Immature natural killer cell (primary cell): ENCODE measurements at regions not wholly inside any gene's neighbourhood (a gene's known extent, or its start where the extent isn't known, plus 50 kb on each side); places are given as distances from the start of the nearest gene placed in this dataset.

Experiments
- DNase-seq, 3 donors: peaks; one replicate each; pipeline ENCODE4 v3.0.0; 2022; ENCODE audit warnings: mixed read lengths in 1 of 3
- H3K27ac Mint-ChIP-seq, 6 donors: one replicate each; pipeline ENCODE4 v1.8.0; 2020; ENCODE audit warnings: mixed read lengths in 6 of 6, mild to moderate bottlenecking in 5 of 6, inconsistent platforms in 4 of 6, moderate library complexity in 3 of 6
- H3K27me3 Mint-ChIP-seq, 3 donors: one replicate each; pipeline ENCODE4 v1.8.0; 2020 to 2021; ENCODE audit warnings: low read depth in 3 of 3, mild to moderate bottlenecking in 3 of 3, mixed read lengths in 3 of 3, moderate library complexity in 3 of 3, inconsistent platforms in 1 of 3
- H3K36me3 Mint-ChIP-seq, 3 donors: one replicate each; pipeline ENCODE4 v1.8.0; 2020; ENCODE audit warnings: mixed read lengths in 3 of 3, inconsistent platforms in 2 of 3, mild to moderate bottlenecking in 2 of 3
- H3K4me1 Mint-ChIP-seq, 2 donors: one replicate each; pipeline ENCODE4 v1.8.0; 2020; ENCODE audit warnings: inconsistent platforms in 2 of 2, mild to moderate bottlenecking in 2 of 2, mixed read lengths in 2 of 2, moderate library complexity in 1 of 2
- H3K4me3 Mint-ChIP-seq, 5 donors: one replicate each; pipeline ENCODE4 v1.8.0; 2020; ENCODE audit warnings: mild to moderate bottlenecking in 5 of 5, mixed read lengths in 5 of 5, inconsistent platforms in 3 of 5, moderate library complexity in 3 of 5
- H3K9me3 Mint-ChIP-seq, 6 donors: one replicate each; pipeline ENCODE4 v1.8.0; 2020; ENCODE audit warnings: mild to moderate bottlenecking in 6 of 6, mixed read lengths in 6 of 6, inconsistent platforms in 4 of 6, moderate library complexity in 3 of 6

DNA sequence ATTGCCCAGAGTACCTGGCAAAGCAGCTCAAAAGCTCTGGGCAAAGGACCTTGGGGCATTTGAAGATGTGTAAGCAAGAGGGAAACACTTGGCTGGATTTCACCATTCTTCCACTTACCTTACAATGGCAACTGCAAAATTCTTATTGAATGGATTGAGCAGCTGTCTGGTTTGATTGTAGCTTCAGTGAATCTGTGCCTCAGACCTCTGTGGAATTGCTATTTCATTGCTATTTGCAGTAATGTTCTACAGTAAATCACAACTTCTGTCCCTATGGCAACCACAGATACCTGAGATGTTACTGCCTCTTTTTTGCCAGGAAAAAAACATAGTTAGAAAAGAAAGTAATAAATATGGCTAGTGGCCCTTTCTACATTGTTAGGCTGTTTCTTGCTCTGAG, 519.5 kb downstream of the SUCLA2 start:
- H3K4me3 Mint-ChIP-seq, result no peak overlapping the region
- no peaks in the 10 kb centered on the region for H3K4me1 Mint-ChIP-seq
- peaks cover 0 to 2% (median 0%) of the 10 kb centered on the region in 3 donors for H3K27me3 Mint-ChIP-seq
- no peaks in the 10 kb centered on the region for H3K36me3 Mint-ChIP-seq
- H3K9me3 Mint-ChIP-seq, result peaks cover 0 to 6% (median 4%) of the 10 kb centered on the region in 6 donors
- no peak overlapping the region for H3K27ac Mint-ChIP-seq
- no peak for DNase-seq

DNA sequence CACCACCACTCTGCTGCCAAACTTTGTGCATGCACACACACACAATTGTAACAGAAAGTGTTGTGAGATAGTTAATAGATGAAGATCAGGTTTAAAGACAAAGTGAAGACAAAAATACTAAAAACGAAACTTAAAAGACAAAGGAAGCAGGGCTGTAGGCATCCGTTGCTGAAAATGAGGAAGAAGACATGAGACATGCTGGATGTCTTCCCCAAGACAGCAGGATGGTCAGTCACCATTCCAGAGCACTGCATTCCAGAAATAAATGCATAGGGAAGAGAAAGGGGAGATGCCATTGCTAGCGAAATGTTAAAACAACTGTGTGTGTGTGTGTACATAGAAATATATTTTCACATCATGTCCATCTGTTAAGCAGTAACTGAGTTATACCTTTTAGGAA, 520.1 kb downstream of the SUCLA2 start:
- Mint-ChIP-seq H3K36me3 (no peaks in the 10 kb centered on the region), H3K4me3 (no peak overlapping the region), H3K27ac (no peak overlapping the region), H3K4me1 (no peaks in the 10 kb centered on the region), H3K9me3 (peaks cover 0 to 6% (median 2%) of the 10 kb centered on the region in 6 donors), H3K27me3 (peaks cover 0 to 2% (median 0%) of the 10 kb centered on the region in 3 donors)
- no peak for DNase-seq

DNA sequence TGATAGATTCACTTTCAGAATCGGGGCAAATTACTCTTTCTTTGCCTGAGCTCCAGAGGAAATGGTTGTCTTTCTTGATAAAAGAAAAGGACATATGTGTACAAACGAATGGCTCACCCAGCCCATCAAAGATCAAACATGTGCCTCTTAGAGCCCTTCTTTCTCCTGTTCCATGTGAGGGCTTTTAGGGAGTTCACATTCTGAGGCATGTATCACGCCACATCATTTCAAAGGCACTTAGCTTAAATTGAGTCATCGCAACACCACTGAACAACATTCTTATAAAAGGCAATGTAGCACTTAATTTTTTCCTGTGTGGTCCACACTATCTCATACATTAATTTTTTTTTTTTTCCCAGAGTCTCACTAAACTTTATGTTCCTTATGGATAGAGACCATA, 521.0 kb downstream of the SUCLA2 start:
- no peak for DNase-seq
- Mint-ChIP-seq H3K4me1 (no peaks in the 10 kb centered on the region), H3K4me3 (no peak overlapping the region), H3K27me3 (peaks cover 0 to 2% (median 0%) of the 10 kb centered on the region in 3 donors), H3K36me3 (no peaks in the 10 kb centered on the region), H3K27ac (no peak overlapping the region), H3K9me3 (peaks cover 0 to 6% (median 2%) of the 10 kb centered on the region in 6 donors)

DNA sequence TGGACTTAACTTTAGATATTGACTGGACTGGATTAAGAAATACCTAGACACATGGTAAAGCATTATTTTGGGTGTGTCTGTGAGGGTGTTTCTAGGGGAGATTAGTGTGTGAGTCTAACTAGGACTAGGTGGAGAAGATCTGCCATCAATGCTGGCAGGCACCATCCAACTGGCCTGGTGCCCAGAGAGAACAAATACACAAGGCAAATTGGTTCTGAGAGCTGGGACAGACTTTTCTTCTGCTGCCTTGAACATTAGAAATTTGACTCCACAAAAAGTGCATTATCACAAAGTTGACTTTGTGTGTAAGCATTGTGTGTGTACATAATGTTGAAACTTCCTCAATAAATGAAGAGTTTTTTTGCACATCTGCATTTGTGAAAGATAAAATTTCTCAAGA, 522.1 kb downstream of the SUCLA2 start:
- Mint-ChIP-seq H3K9me3 (peaks cover 0 to 8% (median 2%) of the 10 kb centered on the region in 6 donors), H3K4me1 (no peaks in the 10 kb centered on the region), H3K36me3 (no peaks in the 10 kb centered on the region), H3K27me3 (no peaks in the 10 kb centered on the region), H3K27ac (no peak overlapping the region), H3K4me3 (no peak overlapping the region)
- no peak for DNase-seq

DNA sequence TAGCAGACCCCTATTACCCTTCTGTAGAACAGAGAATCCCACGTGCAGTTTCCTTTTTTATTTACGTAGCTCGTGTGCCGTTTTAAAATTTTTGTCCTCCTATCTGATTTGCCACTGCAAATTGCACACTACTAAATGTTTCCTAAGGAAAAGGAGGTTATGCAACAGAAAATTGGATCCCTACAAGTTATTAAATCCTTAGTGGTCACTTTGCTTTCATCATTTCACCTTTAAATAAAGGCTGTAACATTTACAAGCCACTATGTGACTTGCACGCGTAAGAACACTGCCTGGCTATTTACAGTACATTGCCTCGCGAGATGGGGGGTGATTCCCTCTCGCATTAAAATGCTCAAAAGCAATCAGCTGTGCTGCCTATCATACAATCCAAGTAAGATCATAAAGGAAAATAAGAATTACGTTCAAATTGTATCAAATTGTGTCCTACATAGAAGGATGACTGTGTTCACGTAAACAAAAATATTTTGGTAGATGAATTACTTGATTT, 525.6 kb downstream of the SUCLA2 start:
- Mint-ChIP-seq H3K4me1 (no peaks in the 10 kb centered on the region), H3K36me3 (no peaks in the 10 kb centered on the region), H3K4me3 (no peak overlapping the region), H3K27ac (no peak overlapping the region), H3K9me3 (peaks cover 0 to 12% (median 1%) of the 10 kb centered on the region in 6 donors), H3K27me3 (peaks cover 0 to 2% (median 0%) of the 10 kb centered on the region in 3 donors)
- DNase-seq, result no peak

DNA sequence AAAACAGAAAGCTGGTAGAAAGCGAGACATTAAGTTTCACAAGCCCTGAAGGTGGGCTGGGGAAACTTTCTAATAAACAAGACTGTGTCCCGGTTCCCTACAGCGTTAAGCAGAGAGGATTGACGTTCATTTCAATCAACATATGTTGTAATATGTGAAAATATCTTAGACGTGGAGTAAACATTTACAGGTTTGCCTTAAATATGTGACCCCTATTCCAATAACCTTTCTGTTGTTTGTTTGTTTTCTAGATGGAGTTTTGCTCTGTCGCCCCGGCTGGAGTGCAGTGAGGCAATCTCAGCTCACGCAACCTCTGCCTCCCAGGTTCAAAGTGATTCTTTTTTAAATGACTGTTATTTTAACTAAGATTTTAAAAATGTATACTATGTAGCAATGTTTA, 526.2 kb downstream of the SUCLA2 start:
- no peak overlapping the region for H3K27ac Mint-ChIP-seq
- H3K36me3 Mint-ChIP-seq, result no peaks in the 10 kb centered on the region
- peaks cover 0 to 12% (median 1%) of the 10 kb centered on the region in 6 donors for H3K9me3 Mint-ChIP-seq
- no peak overlapping the region for H3K4me3 Mint-ChIP-seq
- H3K4me1 Mint-ChIP-seq, result no peaks in the 10 kb centered on the region
- DNase-seq, result no peak
- H3K27me3 Mint-ChIP-seq, result peaks cover 0 to 2% (median 0%) of the 10 kb centered on the region in 3 donors

DNA sequence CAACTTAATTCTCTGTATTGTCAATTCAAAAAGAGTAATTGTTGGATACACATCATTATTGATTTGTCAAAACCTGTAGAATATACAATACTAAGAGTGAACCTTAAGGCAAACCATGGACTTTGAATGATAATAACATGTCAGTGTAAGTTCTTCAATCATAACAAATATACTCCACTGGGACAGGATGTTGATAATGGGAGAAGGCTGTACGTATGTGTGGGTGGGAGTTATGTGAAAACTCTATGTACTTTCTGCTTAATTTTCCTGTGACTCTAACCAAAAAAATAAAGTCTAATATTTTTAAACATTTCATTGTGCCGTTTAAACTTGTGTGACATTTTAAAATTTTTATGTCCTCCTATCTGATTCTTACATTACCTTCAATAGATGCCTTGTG, 526.7 kb downstream of the SUCLA2 start:
- Mint-ChIP-seq H3K27me3 (peaks cover 0 to 2% (median 0%) of the 10 kb centered on the region in 3 donors), H3K9me3 (peaks cover 0 to 12% (median 1%) of the 10 kb centered on the region in 6 donors), H3K4me3 (no peak overlapping the region)

DNA sequence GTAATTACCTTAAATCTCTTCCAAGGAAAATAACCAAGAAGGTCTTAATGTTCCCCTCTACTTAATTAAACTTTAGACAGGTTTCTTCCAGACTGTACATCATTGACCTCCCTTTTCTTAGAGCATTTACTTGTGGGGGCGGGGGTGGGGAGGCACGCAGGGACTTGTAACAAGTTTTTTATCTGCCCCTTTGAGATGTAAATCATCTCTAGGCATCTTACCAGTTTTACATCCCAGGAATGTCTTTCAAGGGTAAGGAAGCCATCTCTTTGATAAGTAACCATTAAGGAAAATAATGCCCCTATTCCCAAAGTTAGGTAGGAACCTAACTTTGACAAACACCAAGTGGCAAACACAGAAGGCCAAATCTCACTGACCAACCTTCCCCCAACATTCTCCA, 528.6 kb downstream of the SUCLA2 start:
- no peaks in the 10 kb centered on the region for H3K36me3 Mint-ChIP-seq
- H3K27ac Mint-ChIP-seq, result no peak overlapping the region
- DNase-seq, result no peak
- H3K4me1 Mint-ChIP-seq, result no peaks in the 10 kb centered on the region
- no peak overlapping the region for H3K4me3 Mint-ChIP-seq
- peaks cover 0 to 2% (median 0%) of the 10 kb centered on the region in 3 donors for H3K27me3 Mint-ChIP-seq
- H3K9me3 Mint-ChIP-seq, result peaks cover 0 to 11% (median 4%) of the 10 kb centered on the region in 6 donors

More for the DNA sequence above, 526.7 kb downstream of the SUCLA2 start:
- Mint-ChIP-seq H3K27ac (no peak overlapping the region), H3K4me1 (no peaks in the 10 kb centered on the region), H3K36me3 (no peaks in the 10 kb centered on the region)
- no peak for DNase-seq

DNA sequence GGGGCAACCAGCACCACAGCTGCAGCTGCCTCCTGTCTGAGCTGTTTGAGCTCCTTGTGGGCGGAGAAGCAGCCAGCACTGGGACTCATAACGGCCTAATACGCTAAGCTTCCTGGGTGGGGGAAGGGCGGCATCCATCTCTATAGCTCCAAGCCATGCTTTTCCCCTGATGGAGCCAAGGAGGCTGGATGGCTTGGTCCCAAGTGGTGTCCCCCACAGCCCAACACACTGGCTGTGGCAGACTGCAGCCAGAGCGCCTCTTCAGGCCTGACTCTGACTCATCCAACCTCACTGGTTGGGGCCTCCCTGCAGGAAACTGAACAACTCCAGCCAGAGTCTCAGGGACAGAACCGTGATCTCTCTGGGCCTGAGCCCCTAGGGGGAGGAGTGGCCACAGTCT, 537.3 kb downstream of the SUCLA2 start:
- Mint-ChIP-seq H3K4me3 (no peak overlapping the region), H3K27me3 (peaks cover 2 to 6% (median 3%) of the 10 kb centered on the region in 3 donors), H3K9me3 (peaks cover 4 to 26% (median 12%) of the 10 kb centered on the region in 6 donors), H3K36me3 (no peaks in the 10 kb centered on the region), H3K27ac (no peak overlapping the region), H3K4me1 (no peaks in the 10 kb centered on the region)
- no peak for DNase-seq

DNA sequence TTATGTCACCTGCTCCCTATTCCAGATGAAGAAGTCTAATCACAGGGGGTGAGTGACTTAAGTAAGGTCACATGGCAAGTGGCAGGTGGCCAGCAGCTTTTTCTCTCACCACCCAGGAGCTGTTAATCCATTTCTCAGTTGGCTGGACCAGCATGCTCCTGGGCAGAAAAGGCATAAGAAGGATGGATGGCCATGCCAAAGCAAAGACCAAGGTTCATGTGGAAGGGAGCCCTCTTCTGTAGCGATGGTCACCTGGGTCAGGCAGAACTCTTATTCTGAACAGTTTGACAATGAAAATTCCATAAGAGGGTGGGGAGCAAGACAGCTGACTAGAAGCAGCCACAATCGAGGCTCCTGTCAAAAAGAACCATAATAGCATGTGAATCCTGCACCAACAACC, 538.1 kb downstream of the SUCLA2 start:
- Mint-ChIP-seq H3K4me1 (no peaks in the 10 kb centered on the region), H3K36me3 (no peaks in the 10 kb centered on the region)
- no peak for DNase-seq

DNA sequence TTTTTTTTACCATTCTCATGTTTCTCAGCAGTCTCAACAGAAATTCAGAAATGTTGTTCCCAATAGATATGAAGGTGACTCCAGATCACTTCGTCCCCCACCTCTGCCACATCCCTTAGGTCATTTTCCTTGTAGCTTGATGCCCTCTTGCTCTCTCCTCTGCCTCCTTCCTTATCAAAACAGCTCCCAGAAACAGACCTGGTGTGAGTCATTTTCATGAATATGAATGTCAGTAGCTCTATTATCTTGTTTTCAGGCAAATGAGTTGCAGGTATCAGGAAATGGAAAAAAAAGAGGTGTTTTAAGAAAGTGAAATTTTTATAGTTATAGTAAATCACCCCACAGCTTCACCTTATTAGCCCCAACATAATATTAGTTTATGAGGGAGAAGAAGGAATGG, 539.3 kb downstream of the SUCLA2 start:
- no peak for DNase-seq
- no peaks in the 10 kb centered on the region for H3K36me3 Mint-ChIP-seq
- H3K27ac Mint-ChIP-seq, result no peak overlapping the region
- peaks cover 2 to 6% (median 3%) of the 10 kb centered on the region in 3 donors for H3K27me3 Mint-ChIP-seq
- H3K4me1 Mint-ChIP-seq, result no peaks in the 10 kb centered on the region
- H3K4me3 Mint-ChIP-seq, result no peak overlapping the region
- peaks cover 0 to 17% (median 11%) of the 10 kb centered on the region in 6 donors for H3K9me3 Mint-ChIP-seq

More for the DNA sequence above, 538.1 kb downstream of the SUCLA2 start:
- H3K27ac Mint-ChIP-seq, result no peak overlapping the region
- no peak overlapping the region for H3K4me3 Mint-ChIP-seq
- H3K27me3 Mint-ChIP-seq, result peaks cover 2 to 6% (median 3%) of the 10 kb centered on the region in 3 donors
- H3K9me3 Mint-ChIP-seq, result peaks cover 4 to 22% (median 12%) of the 10 kb centered on the region in 6 donors

DNA sequence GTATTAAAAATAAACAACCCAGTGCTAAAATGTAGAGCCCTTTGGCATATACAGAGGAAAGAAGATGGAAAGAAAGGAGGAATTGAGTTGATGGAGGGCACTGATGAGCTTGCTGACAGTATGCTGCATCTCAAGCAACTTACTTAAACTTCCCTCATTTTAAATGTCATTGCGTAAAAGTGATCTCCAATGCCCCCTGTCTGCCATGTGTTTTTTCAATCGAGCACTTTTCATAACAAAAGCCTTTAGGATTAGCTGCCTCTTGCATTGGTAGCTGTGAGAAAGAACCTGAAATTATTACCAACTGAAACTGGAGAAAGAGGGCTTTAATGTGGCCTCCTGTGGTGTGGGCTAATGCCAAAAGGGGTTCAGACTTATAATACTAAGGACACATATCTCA, 541.6 kb downstream of the SUCLA2 start:
- no peaks in the 10 kb centered on the region for H3K4me1 Mint-ChIP-seq
- H3K36me3 Mint-ChIP-seq, result no peaks in the 10 kb centered on the region
- peaks cover 0 to 6% (median 4%) of the 10 kb centered on the region in 6 donors for H3K9me3 Mint-ChIP-seq
- DNase-seq, result no peak
- no peak overlapping the region for H3K4me3 Mint-ChIP-seq
- peaks cover 0 to 3% (median 3%) of the 10 kb centered on the region in 3 donors for H3K27me3 Mint-ChIP-seq
- H3K27ac Mint-ChIP-seq, result no peak overlapping the region

DNA sequence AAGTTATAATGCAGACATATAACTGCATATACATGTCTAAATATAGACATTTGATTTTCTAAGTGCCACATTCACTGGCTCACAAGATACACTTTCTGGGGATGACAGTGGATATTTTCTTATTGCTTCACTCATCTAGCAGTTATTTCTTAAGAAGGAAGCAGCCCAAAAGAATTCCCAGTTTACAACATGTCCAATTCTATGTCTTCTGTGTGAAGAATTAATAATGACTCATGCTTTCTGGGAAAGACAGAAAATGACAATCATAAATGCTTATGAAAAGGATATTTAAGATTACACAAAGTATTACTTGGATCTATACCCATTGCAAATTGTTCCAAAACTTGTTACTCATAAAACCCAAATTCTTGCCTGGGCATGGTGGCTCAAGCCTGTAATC, 543.4 kb downstream of the SUCLA2 start:
- no peaks in the 10 kb centered on the region for H3K4me1 Mint-ChIP-seq
- H3K36me3 Mint-ChIP-seq, result no peaks in the 10 kb centered on the region
- peaks cover 0 to under 1% (median 0%) of the 10 kb centered on the region in 3 donors for H3K27me3 Mint-ChIP-seq
- no peak for DNase-seq
- peaks cover 0 to 4% (median 0%) of the 10 kb centered on the region in 6 donors for H3K9me3 Mint-ChIP-seq
- no peak overlapping the region for H3K27ac Mint-ChIP-seq
- H3K4me3 Mint-ChIP-seq, result no peak overlapping the region

DNA sequence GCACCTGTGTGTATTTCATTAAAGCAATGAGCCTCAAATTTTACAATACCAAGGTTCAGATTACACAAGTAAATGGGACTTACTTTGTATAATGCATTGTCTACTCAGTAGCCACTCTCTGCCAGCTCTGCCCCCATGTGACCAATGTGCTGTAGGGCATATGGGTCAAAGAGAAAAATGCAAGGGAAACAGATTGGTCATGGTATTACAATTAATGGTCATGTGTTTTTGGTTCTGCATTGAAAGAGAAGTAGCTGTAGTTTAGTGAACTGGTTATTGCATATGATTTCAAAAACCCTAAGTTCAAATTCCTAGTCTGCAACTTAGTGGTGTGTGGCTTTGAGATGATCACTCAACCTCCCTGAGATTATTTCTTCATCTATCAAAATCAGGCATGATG, 545.4 kb downstream of the SUCLA2 start:
- H3K9me3 Mint-ChIP-seq, result peaks cover 0 to 3% (median 0%) of the 10 kb centered on the region in 6 donors
- no peaks in the 10 kb centered on the region for H3K4me1 Mint-ChIP-seq
- no peak overlapping the region for H3K4me3 Mint-ChIP-seq
- DNase-seq, result no peak
- H3K27me3 Mint-ChIP-seq, result peaks cover 0 to 3% (median 0%) of the 10 kb centered on the region in 3 donors
- no peak overlapping the region for H3K27ac Mint-ChIP-seq
- H3K36me3 Mint-ChIP-seq, result no peaks in the 10 kb centered on the region

DNA sequence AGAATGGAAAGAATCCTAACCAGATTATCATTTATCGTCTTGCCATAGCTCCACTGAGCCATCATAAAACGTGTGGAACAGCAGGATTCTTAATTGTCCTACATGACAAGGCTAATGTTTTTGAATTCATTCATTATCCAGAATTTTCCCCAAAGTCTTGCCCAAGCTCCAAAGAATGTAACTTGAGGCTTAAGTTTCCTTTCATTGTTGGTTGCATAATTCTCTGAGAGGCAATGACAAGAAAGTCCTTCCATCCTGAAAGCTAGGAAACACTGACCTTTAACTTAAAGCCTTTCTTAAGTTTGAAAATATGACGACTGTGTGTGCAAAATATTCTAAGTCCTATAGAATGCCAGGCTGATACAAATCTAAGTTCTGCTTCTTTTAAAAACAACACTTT, 546.1 kb downstream of the SUCLA2 start:
- H3K36me3 Mint-ChIP-seq, result no peaks in the 10 kb centered on the region
- no peaks in the 10 kb centered on the region for H3K4me1 Mint-ChIP-seq
- DNase-seq, result no peak
- H3K9me3 Mint-ChIP-seq, result peaks cover 0 to 6% (median 0%) of the 10 kb centered on the region in 6 donors
- no peak overlapping the region for H3K27ac Mint-ChIP-seq
- H3K27me3 Mint-ChIP-seq, result peaks cover 0 to 3% (median 0%) of the 10 kb centered on the region in 3 donors
- no peak overlapping the region for H3K4me3 Mint-ChIP-seq
